Fibroblast of the aortic adventitia (primary cell): ENCODE measurements at regions not wholly inside any gene's neighbourhood (a gene's known extent, or its start where the extent isn't known, plus 50 kb on each side); places are given as distances from the start of the nearest gene placed in this dataset.

Experiments
- DNase-seq: peaks from one replicate; pipeline ENCODE4 v3.0.0-alpha.2; 2010; ENCODE audit warnings: low read depth
- H3K4me3 ChIP-seq: 2 replicates; pipeline ENCODE4 v1.5.1; 2011; ENCODE audit warnings: low read depth, mild to moderate bottlenecking, control low read depth, low read length, moderate library complexity
- TF ChIP-seq, protein P1 (sequence below): IDR thresholded peaks from 2 replicates; pipeline ENCODE4 v1.5.1; 2011; ENCODE audit warnings: mild to moderate bottlenecking, low read length, control low read depth, inconsistent platforms; ENCODE audit not compliant: insufficient read depth

DNA sequence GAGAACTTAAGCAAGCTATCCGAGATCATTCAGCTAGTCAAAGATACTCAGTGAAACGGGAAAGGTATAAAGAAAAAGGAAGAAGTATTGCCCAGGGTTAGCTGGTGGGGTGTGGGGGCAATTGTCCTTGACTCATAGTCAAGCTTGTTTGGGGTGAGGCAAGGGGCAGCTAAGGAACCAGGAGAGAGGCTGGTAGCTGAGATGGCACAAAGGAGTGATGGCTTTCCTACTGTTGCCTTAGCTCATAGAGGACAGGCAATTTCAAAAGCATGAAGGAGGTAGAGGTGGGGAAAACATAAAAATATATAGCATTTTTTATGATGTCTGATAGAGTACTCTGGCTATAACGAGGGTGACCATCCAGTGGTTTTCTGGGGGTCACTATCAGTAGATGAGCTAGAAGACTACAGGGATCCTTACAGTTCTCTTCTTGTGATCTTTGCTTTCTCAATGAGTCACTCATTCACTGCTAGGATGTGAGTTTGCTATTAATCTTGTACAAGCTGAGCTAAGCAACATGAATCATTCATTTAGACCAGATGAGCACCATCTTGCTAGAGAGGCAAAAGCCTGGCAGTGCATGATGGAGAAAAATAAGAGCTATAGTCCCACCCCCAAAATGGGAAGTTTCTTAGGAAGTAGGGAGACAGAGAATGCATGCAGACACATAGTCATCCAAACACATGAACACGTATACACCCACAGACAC lies 207.1 kb upstream of the PFN2 start:
- DNase-seq = peak; percentile 59
- TF ChIP-seq, protein P1, sequence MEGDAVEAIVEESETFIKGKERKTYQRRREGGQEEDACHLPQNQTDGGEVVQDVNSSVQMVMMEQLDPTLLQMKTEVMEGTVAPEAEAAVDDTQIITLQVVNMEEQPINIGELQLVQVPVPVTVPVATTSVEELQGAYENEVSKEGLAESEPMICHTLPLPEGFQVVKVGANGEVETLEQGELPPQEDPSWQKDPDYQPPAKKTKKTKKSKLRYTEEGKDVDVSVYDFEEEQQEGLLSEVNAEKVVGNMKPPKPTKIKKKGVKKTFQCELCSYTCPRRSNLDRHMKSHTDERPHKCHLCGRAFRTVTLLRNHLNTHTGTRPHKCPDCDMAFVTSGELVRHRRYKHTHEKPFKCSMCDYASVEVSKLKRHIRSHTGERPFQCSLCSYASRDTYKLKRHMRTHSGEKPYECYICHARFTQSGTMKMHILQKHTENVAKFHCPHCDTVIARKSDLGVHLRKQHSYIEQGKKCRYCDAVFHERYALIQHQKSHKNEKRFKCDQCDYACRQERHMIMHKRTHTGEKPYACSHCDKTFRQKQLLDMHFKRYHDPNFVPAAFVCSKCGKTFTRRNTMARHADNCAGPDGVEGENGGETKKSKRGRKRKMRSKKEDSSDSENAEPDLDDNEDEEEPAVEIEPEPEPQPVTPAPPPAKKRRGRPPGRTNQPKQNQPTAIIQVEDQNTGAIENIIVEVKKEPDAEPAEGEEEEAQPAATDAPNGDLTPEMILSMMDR = no peak
- no peak overlapping the region for H3K4me3 ChIP-seq

DNA sequence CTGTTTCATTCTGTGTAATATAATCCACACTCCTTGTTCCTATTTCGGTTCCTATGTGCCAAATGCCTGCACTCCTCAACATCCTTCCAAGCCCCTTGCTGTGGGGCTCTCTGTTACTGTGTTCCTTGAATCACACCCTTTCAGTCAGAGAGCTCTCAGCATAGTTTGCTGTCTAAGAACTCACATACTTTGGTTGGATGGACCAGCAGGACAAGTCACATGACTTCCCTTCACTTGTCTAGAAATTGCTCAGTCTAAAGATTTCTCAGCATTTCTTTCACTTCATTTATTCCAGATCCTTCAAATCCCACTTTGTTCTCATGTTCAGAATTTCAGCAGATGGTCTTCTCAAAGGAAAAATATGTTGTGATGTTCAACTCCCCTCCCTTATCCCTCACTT lies 203.5 kb upstream of the PFN2 start:
- DNase-seq = no peak
- H3K4me3 ChIP-seq = no peak overlapping the region
- TF ChIP-seq, protein P1 = no peak

DNA sequence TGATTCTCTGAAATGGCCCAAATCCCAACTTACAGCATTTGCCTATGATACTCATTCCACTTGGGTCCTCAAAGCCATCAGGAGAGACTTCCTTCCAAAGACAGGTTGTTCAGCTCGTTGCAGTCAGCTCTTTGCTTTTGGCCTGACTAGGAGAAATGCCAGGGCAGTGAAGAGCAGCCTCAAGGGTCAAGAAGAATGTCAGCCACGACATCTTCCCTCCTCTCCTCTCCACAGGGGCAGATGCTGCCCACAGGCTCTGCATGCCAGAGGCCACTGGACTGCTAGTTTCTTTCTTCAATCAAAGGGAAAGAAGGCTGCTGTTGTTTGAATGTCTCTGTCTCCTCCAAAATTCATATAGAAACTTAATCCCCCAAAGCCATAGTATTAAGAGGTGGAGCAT lies 201.7 kb upstream of the PFN2 start:
- no peak for DNase-seq
- no peak overlapping the region for H3K4me3 ChIP-seq
- TF ChIP-seq, protein P1 = no peak

DNA sequence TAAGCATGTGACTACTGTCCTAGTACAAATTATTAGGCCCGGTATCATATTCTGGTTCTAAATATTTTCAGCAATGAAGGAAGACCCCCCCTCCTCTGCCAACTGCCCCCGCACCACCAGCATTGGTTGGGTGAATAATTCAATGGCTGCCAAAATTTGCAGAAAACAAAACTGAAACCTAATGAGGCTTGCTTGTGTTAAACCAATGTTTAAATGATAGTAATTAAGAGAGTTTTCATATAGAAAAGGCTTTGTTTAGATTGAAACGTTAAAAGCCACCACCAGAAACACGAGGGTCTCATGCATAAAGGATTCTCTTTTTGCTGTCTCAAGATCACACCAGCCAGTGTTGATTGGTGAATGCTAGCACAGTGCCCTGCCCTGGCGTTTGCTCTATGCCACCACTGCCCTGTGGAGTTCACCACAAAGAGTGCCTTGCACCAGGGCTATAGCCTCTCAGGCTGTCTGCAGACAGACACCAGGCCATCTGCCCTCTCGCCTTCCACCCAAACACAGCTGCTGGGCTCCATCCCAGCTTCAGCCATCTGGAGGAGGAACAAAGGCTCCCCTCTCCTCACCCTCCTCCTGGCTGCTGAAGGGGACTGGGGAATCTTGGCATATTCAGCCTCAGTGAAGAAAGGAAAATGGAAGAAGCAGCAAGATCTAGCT lies 200.3 kb upstream of the PFN2 start:
- DNase-seq = peak; percentile 16
- TF ChIP-seq, protein P1 = no peak

DNA sequence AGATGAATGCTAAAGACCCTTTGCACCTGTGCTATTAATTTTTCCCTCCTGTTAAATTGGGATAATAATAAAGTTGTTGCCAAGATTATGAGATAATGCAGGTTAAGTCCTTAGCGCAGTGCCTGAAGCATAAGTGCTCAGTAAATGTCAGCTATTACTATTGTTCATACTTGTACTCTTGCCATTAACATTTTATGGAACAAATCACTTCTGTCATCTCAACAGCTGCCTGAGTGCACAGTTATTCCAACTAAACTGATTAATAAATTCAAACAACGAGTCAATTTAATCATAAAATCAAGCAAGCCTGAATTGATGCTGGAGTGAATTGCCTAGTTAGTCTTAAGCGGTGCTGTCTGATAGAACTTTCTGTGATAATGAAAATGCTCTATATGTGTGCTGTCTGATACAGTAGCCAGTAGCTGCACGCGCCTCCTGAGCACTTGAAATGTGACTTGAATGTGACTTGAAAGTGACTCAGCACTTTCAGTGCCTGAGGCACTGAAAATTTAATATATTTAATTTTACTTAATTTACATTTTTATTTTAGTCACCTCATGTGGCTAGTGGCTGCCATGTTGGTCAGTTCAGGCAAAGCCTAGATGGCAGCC lies 198.7 kb upstream of the PFN2 start:
- no peak for DNase-seq
- H3K4me3 ChIP-seq = no peak overlapping the region
- TF ChIP-seq, protein P1 = no peak

More for the DNA sequence above, 200.3 kb upstream of the PFN2 start:
- no peak overlapping the region for H3K4me3 ChIP-seq

DNA sequence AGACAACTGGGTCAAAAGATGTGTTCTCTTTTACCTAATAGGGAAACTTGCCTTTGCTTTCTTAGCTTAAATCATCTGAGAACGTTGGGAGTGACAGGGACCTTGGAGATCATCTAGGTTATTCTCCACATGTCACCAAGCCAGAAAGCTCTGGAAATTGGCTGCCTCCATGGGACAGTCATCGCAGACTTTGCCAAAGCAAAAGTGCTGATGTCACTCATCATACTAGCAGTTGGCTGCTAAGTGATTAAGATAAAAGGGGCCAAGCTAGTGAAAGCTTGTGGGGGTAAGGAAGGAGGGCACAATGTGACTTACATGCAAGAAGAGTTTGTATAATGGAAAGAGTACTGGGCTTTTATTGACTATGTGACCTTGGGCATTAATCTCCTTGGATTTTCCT lies 198.0 kb upstream of the PFN2 start:
- TF ChIP-seq, protein P1 = no peak
- DNase-seq = peak; percentile 82
- no peak overlapping the region for H3K4me3 ChIP-seq
